ENCODE measurements at regions not wholly inside any gene's neighbourhood (a gene's known extent, or its start where the extent isn't known, plus 50 kb on each side); places are given as distances from the start of the nearest gene placed in this dataset.

- ChIA-PET CTCF (ENCODE audit: unreplicated experiment) (no interaction called here), POLR2A (no interaction called here)
- Histone ChIP-seq H3K4me1 (ENCODE audit: insufficient read depth, low read length, poor library complexity, severe bottlenecking) (no peaks in the 10 kb centered on the region), H3K4me2 (ENCODE audit: low read length) (no peak overlapping the region), H3K36me3 (ENCODE audit: insufficient read depth, low read length) (no peaks in the 10 kb centered on the region), H3K9me2 (ENCODE audit: insufficient read depth, low read length) (no peaks in the 10 kb centered on the region), H2AFZ (ENCODE audit: low read length) (no peak overlapping the region), H3K9me3 (ENCODE audit: low read length) (no peaks in the 10 kb centered on the region), H3K27ac (ENCODE audit: low read depth, low read length, poor library complexity, severe bottlenecking) (no peak overlapping the region), H3K79me2 (ENCODE audit: insufficient read depth, low read depth, low read length) (no peaks in the 10 kb centered on the region), H4K20me1 (ENCODE audit: insufficient read depth, low read length) (no peaks in the 10 kb centered on the region), H3K4me3 (ENCODE audit: low read depth, low read length, poor library complexity, severe bottlenecking) (no peak overlapping the region)
- TF ChIP-seq CTCF (conservative IDR thresholded peaks at IDR 0.05; ENCODE audit: low read length) (no peak), EZH2phosphoT487 (IDR thresholded peaks at IDR 0.05; ENCODE audit: borderline replicate concordance, low read depth, low read length) (no peak)
- BruUV-seq (replicated peaks): no TSS peak
- no peak for DNase-seq (ENCODE audit: low spot score)
- intact Hi-C loops (cut with micrococcal nuclease; ENCODE audit: unreplicated experiment): no loop called here
Measured at GRCh38 chr12:65597527-65597926, 226.8 kb upstream of the HMGA2 start.

GRCh38 chr12:65598688-65599087 is 225.6 kb upstream of the HMGA2 start:
- no peak overlapping the region for H3K4me3 ChIP-seq (ENCODE audit: low read depth, low read length, poor library complexity, severe bottlenecking)
- no peaks in the 10 kb centered on the region for H3K4me1 ChIP-seq (ENCODE audit: insufficient read depth, low read length, poor library complexity, severe bottlenecking)
- CTCF ChIA-PET (ENCODE audit: unreplicated experiment): no interaction called here
- H3K4me2 ChIP-seq (ENCODE audit: low read length): no peak overlapping the region
- no peaks in the 10 kb centered on the region for H4K20me1 ChIP-seq (ENCODE audit: insufficient read depth, low read length)
- TF ChIP-seq CTCF (conservative IDR thresholded peaks at IDR 0.05; ENCODE audit: low read length): no peak
- no peak for TF ChIP-seq EZH2phosphoT487 (IDR thresholded peaks at IDR 0.05; ENCODE audit: borderline replicate concordance, low read depth, low read length)
- DNase-seq (ENCODE audit: low spot score): no peak
- no peak overlapping the region for H2AFZ ChIP-seq (ENCODE audit: low read length)
- H3K79me2 ChIP-seq (ENCODE audit: insufficient read depth, low read depth, low read length): no peaks in the 10 kb centered on the region
- no peaks in the 10 kb centered on the region for H3K9me3 ChIP-seq (ENCODE audit: low read length)
- H3K27ac ChIP-seq (ENCODE audit: low read depth, low read length, poor library complexity, severe bottlenecking): no peak overlapping the region
- H3K36me3 ChIP-seq (ENCODE audit: insufficient read depth, low read length): no peaks in the 10 kb centered on the region
- intact Hi-C loops (cut with micrococcal nuclease; ENCODE audit: unreplicated experiment): no loop called here
- POLR2A ChIA-PET: no interaction called here
- no TSS peak for BruUV-seq (replicated peaks)
- H3K9me2 ChIP-seq (ENCODE audit: insufficient read depth, low read length): no peaks in the 10 kb centered on the region

GRCh38 chr12:65602253-65602609 is 222.1 kb upstream of the HMGA2 start:
- H3K4me2 ChIP-seq (ENCODE audit: low read length): no peak overlapping the region
- no peaks in the 10 kb centered on the region for H3K79me2 ChIP-seq (ENCODE audit: insufficient read depth, low read depth, low read length)
- H2AFZ ChIP-seq (ENCODE audit: low read length): no peak overlapping the region
- no peak overlapping the region for H3K4me3 ChIP-seq (ENCODE audit: low read depth, low read length, poor library complexity, severe bottlenecking)
- no peak for TF ChIP-seq EZH2phosphoT487 (IDR thresholded peaks at IDR 0.05; ENCODE audit: borderline replicate concordance, low read depth, low read length)
- TF ChIP-seq CTCF (conservative IDR thresholded peaks at IDR 0.05; ENCODE audit: low read length): no peak
- ChIA-PET POLR2A (no interaction called here), CTCF (ENCODE audit: unreplicated experiment) (no interaction called here)
- H3K27ac ChIP-seq (ENCODE audit: low read depth, low read length, poor library complexity, severe bottlenecking): no peak overlapping the region
- H3K36me3 ChIP-seq (ENCODE audit: insufficient read depth, low read length): no peaks in the 10 kb centered on the region
- no peaks in the 10 kb centered on the region for H3K9me2 ChIP-seq (ENCODE audit: insufficient read depth, low read length)
- no peak for DNase-seq (ENCODE audit: low spot score)
- BruUV-seq (replicated peaks): no TSS peak
- H3K4me1 ChIP-seq (ENCODE audit: insufficient read depth, low read length, poor library complexity, severe bottlenecking): no peaks in the 10 kb centered on the region
- H3K9me3 ChIP-seq (ENCODE audit: low read length): no peaks in the 10 kb centered on the region
- intact Hi-C loops (cut with micrococcal nuclease; ENCODE audit: unreplicated experiment): no loop called here
- no peaks in the 10 kb centered on the region for H4K20me1 ChIP-seq (ENCODE audit: insufficient read depth, low read length)

Measured in OCI-LY7 (cell line).